ENCODE measurements at regions not wholly inside any gene's neighbourhood (a gene's known extent, or its start where the extent isn't known, plus 50 kb on each side); places are given as distances from the start of the nearest gene placed in this dataset.
"Not testable (repeated sequence)": the region's sequence is repeated elsewhere in the genome, so short reads cannot be mapped to it uniquely, and the experiment has no call there.

- TF ChIP-seq CTCF (IDR thresholded peaks at IDR 0.05; ENCODE audit: insufficient read depth, low read depth, low read length), result no peak
- H3K4me3 ChIP-seq (ENCODE audit: low read depth, low read length), result no peak overlapping the region
- DNase-seq (ENCODE audit: low read depth), result no peak
Measured at GRCh38 chr1:96104906-96105305, 616.7 kb upstream of the PTBP2 start.

GRCh38 chr1:96116731-96117130, 604.9 kb upstream of the PTBP2 start:
- no peak overlapping the region for H3K4me3 ChIP-seq (ENCODE audit: low read depth, low read length)
- no peak for TF ChIP-seq CTCF (IDR thresholded peaks at IDR 0.05; ENCODE audit: insufficient read depth, low read depth, low read length)
- DNase-seq (ENCODE audit: low read depth), result no peak

- no peak for TF ChIP-seq CTCF (IDR thresholded peaks at IDR 0.05; ENCODE audit: insufficient read depth, low read depth, low read length)
- no peak overlapping the region for H3K4me3 ChIP-seq (ENCODE audit: low read depth, low read length)
- no peak for DNase-seq (ENCODE audit: low read depth)
Measured at GRCh38 chr1:96130432-96130831, 591.2 kb upstream of the PTBP2 start.

- no peak overlapping the region for H3K4me3 ChIP-seq (ENCODE audit: low read depth, low read length)
- DNase-seq (ENCODE audit: low read depth), result no peak
- no peak for TF ChIP-seq CTCF (IDR thresholded peaks at IDR 0.05; ENCODE audit: insufficient read depth, low read depth, low read length)
Measured at GRCh38 chr1:96144636-96145035, 576.9 kb upstream of the PTBP2 start.

GRCh38 chr1:96145492-96145891, 576.1 kb upstream of the PTBP2 start:
- DNase-seq (ENCODE audit: low read depth), result no peak

GRCh38 chr1:96152957-96153356, 568.6 kb upstream of the PTBP2 start:
- H3K4me3 ChIP-seq (ENCODE audit: low read depth, low read length); DNase-seq (ENCODE audit: low read depth): not testable (repeated sequence)

More at GRCh38 chr1:96145492-96145891, 576.1 kb upstream of the PTBP2 start:
- no peak for TF ChIP-seq CTCF (IDR thresholded peaks at IDR 0.05; ENCODE audit: insufficient read depth, low read depth, low read length)
- H3K4me3 ChIP-seq (ENCODE audit: low read depth, low read length), result no peak overlapping the region

GRCh38 chr1:96157101-96157500, 564.5 kb upstream of the PTBP2 start:
- no peak for TF ChIP-seq CTCF (IDR thresholded peaks at IDR 0.05; ENCODE audit: insufficient read depth, low read depth, low read length)
- DNase-seq (ENCODE audit: low read depth), result no peak
- no peak overlapping the region for H3K4me3 ChIP-seq (ENCODE audit: low read depth, low read length)
